ENCODE measurements at regions not wholly inside any gene's neighbourhood (a gene's known extent, or its start where the extent isn't known, plus 50 kb on each side); places are given as distances from the start of the nearest gene placed in this dataset.
"Not testable (repeated sequence)": the region's sequence is repeated elsewhere in the genome, so short reads cannot be mapped to it uniquely, and the experiment has no call there.

DNA sequence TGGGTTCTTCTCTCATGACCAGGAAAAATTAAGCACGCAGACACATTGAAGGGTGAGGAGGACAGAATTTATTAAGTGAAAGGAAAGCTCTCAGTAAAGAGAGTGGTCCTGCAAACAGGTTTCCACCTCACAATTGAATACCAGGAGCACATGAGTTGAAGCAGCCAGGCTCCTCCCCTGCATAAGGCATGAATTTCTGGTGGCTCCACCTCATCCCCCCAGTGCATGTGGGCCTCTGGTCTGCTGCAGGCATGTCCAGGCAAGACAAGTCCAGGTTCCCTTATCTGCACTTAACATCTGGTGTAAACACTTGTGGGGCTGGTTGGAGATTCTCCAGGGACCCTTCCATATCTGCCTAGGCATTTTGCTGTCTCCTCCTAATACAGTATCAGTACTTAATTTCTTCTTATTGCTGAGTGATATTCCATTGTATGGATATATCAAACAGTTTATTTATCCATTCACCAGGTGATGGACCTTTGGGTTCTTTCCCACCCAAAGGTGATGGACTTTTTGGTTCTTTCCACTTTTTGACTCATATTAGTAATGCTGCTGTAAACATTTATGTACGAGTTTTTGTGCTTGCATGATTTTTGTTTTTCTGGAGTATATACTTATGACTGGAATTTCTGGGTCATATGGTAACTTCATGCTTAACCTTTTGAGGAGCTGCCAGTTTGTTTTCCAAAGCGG lies 104.3 kb upstream of the ZNF519 start:
- CTCF ChIA-PET; H3K9me3 ChIP-seq (ENCODE audit: control insufficient read depth, insufficient read depth, low read depth, low read length); H3K27ac ChIP-seq (ENCODE audit: extremely low read depth, low read depth, low read length); H3K36me3 ChIP-seq (ENCODE audit: control insufficient read depth in 2 of 2, insufficient read depth in 1 of 2, low read length in 2 of 2); H3K4me1 ChIP-seq (ENCODE audit: control insufficient read depth, insufficient read depth, low read length); POLR2A ChIA-PET; H3K4me3 ChIP-seq (ENCODE audit: low read depth, low read length): not testable (repeated sequence)
- peak; percentile 68; the same call in 1 of the 2 replicates for TF ChIP-seq PRDM10 (tag by site-specific recombination; IDR thresholded peaks at IDR 0.05)

- POLR2A ChIA-PET: not testable (repeated sequence)
Observed at GRCh38 chr18:14225286-14225679, 93.0 kb upstream of the ZNF519 start.

GRCh38 chr18:14224551-14225285 lies 92.5 kb upstream of the ZNF519 start:
- H3K27ac ChIP-seq (ENCODE audit: extremely low read depth, low read depth, low read length); POLR2A ChIA-PET; H3K4me3 ChIP-seq (ENCODE audit: low read depth, low read length); H3K36me3 ChIP-seq (ENCODE audit: control insufficient read depth in 2 of 2, insufficient read depth in 1 of 2, low read length in 2 of 2); H3K4me1 ChIP-seq (ENCODE audit: control insufficient read depth, insufficient read depth, low read length); CTCF ChIA-PET; H3K9me3 ChIP-seq (ENCODE audit: control insufficient read depth, insufficient read depth, low read depth, low read length): not testable (repeated sequence)

More at GRCh38 chr18:14225286-14225679, 93.0 kb upstream of the ZNF519 start:
- H3K4me3 ChIP-seq (ENCODE audit: low read depth, low read length); H3K9me3 ChIP-seq (ENCODE audit: control insufficient read depth, insufficient read depth, low read depth, low read length); H3K36me3 ChIP-seq (ENCODE audit: control insufficient read depth in 2 of 2, insufficient read depth in 1 of 2, low read length in 2 of 2); H3K27ac ChIP-seq (ENCODE audit: extremely low read depth, low read depth, low read length); CTCF ChIA-PET; H3K4me1 ChIP-seq (ENCODE audit: control insufficient read depth, insufficient read depth, low read length): not testable (repeated sequence)

- H3K36me3 ChIP-seq (ENCODE audit: control insufficient read depth in 2 of 2, insufficient read depth in 1 of 2, low read length in 2 of 2); H3K4me3 ChIP-seq (ENCODE audit: low read depth, low read length); H3K9me3 ChIP-seq (ENCODE audit: control insufficient read depth, insufficient read depth, low read depth, low read length); H3K27ac ChIP-seq (ENCODE audit: extremely low read depth, low read depth, low read length); POLR2A ChIA-PET; H3K4me1 ChIP-seq (ENCODE audit: control insufficient read depth, insufficient read depth, low read length); CTCF ChIA-PET: not testable (repeated sequence)
Observed at GRCh38 chr18:14223919-14224318, 91.7 kb upstream of the ZNF519 start.

- CTCF ChIA-PET; POLR2A ChIA-PET; H3K4me1 ChIP-seq (ENCODE audit: control insufficient read depth, insufficient read depth, low read length); H3K9me3 ChIP-seq (ENCODE audit: control insufficient read depth, insufficient read depth, low read depth, low read length); H3K36me3 ChIP-seq (ENCODE audit: control insufficient read depth in 2 of 2, insufficient read depth in 1 of 2, low read length in 2 of 2); H3K27ac ChIP-seq (ENCODE audit: extremely low read depth, low read depth, low read length); H3K4me3 ChIP-seq (ENCODE audit: low read depth, low read length): not testable (repeated sequence)
Observed at GRCh38 chr18:14223231-14223822, 91.1 kb upstream of the ZNF519 start.

- H3K9me3 ChIP-seq (ENCODE audit: control insufficient read depth, insufficient read depth, low read depth, low read length); H3K36me3 ChIP-seq (ENCODE audit: control insufficient read depth in 2 of 2, insufficient read depth in 1 of 2, low read length in 2 of 2); POLR2A ChIA-PET; CTCF ChIA-PET; H3K27ac ChIP-seq (ENCODE audit: extremely low read depth, low read depth, low read length); H3K4me1 ChIP-seq (ENCODE audit: control insufficient read depth, insufficient read depth, low read length); H3K4me3 ChIP-seq (ENCODE audit: low read depth, low read length): not testable (repeated sequence)
Observed at GRCh38 chr18:14222354-14223221, 90.4 kb upstream of the ZNF519 start.
